ENCODE measurements at regions not wholly inside any gene's neighbourhood (a gene's known extent, or its start where the extent isn't known, plus 50 kb on each side); places are given as distances from the start of the nearest gene placed in this dataset.

DNA sequence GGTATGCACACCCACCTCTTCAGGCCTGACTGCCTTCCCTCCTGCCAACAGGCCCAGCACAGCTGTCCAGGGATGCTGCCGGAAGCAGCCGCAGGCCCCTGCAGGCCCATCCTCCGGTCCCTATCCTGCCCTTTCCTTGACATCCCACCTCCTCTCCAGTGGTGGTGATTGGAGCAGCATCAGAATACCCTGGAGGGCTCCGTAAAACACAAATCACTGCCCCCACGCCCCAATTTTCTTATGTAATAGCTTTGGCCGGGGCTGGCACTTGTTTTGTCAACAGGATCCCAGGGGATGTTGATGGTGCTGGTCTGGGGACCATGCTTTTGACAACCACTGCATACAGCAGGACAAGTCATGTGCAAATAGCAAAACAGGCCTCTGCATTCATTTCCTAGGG, 274.5 kb downstream of the GADD45G start:
- no peak overlapping the region for H3K27ac ChIP-seq
- DNase-seq, result no peak
- in situ Hi-C loops (cut with HindIII; ENCODE audit: low pct_ligation_motif_present, low sequenced_read_pairs), result no loop called here
- H3K27me3 ChIP-seq (replicated peaks), result no peaks in the 10 kb centered on the region
- TF ChIP-seq, protein P1, sequence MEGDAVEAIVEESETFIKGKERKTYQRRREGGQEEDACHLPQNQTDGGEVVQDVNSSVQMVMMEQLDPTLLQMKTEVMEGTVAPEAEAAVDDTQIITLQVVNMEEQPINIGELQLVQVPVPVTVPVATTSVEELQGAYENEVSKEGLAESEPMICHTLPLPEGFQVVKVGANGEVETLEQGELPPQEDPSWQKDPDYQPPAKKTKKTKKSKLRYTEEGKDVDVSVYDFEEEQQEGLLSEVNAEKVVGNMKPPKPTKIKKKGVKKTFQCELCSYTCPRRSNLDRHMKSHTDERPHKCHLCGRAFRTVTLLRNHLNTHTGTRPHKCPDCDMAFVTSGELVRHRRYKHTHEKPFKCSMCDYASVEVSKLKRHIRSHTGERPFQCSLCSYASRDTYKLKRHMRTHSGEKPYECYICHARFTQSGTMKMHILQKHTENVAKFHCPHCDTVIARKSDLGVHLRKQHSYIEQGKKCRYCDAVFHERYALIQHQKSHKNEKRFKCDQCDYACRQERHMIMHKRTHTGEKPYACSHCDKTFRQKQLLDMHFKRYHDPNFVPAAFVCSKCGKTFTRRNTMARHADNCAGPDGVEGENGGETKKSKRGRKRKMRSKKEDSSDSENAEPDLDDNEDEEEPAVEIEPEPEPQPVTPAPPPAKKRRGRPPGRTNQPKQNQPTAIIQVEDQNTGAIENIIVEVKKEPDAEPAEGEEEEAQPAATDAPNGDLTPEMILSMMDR (IDR thresholded peaks at IDR 0.05; ENCODE audit: low read depth, low read length, missing control alignments), result no peak
- H3K36me3 ChIP-seq (replicated peaks), result no peaks in the 10 kb centered on the region
- H3K4me3 ChIP-seq (ENCODE audit: low read depth, low read length), result no peak overlapping the region

DNA sequence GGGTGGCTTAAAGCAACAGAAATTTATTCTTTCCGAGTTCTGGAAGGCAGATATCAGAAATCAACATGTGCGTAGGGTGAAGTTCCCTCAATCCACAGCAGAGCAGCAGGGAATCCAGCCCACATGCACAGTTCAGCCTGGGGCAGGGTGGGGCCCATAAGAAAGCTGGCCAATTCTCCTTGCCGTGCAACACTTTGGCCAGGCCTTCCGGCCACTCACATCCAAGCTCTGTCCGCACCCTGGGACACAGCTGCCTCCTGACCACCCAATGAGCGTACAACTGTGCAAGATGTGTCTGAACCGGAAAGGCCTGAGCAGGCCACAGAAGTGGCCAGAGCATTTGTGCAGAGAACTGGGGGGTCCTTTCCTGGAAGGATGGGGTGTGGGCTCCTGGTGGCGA, 274.9 kb downstream of the GADD45G start:
- Histone ChIP-seq H3K27me3 (replicated peaks) (no peaks in the 10 kb centered on the region), H3K36me3 (replicated peaks) (no peaks in the 10 kb centered on the region), H3K4me3 (ENCODE audit: low read depth, low read length) (no peak overlapping the region), H3K27ac (no peak overlapping the region)
- DNase-seq, result no peak
- in situ Hi-C loops (cut with HindIII; ENCODE audit: low pct_ligation_motif_present, low sequenced_read_pairs), result no loop called here
- TF ChIP-seq, protein P1 (IDR thresholded peaks at IDR 0.05; ENCODE audit: low read depth, low read length, missing control alignments), result no peak

DNA sequence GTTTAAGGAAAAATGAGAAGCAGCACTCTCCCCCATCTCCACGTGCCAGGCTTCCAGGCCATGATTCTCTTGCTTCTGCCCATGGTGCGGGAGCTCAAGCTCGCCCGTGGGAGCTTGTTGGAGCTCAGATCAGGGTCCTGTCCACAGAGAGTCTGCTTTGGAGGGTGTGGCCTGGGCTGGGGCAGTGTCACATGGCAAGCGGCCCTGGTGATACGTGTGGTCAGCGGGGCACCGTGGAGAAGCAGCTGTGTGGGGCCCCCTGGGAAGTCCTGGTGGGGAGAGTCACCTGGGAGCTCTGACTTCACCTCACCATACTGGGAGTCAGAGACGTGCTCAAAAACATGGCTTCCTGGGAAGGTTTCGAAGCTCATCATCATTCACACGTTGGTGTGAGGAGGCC, 275.3 kb downstream of the GADD45G start:
- H3K36me3 ChIP-seq (replicated peaks), result no peaks in the 10 kb centered on the region
- no peak for DNase-seq
- H3K27ac ChIP-seq, result no peak overlapping the region
- TF ChIP-seq, protein P1 (IDR thresholded peaks at IDR 0.05; ENCODE audit: low read depth, low read length, missing control alignments), result no peak
- H3K27me3 ChIP-seq (replicated peaks), result no peaks in the 10 kb centered on the region
- in situ Hi-C loops (cut with HindIII; ENCODE audit: low pct_ligation_motif_present, low sequenced_read_pairs), result no loop called here
- no peak overlapping the region for H3K4me3 ChIP-seq (ENCODE audit: low read depth, low read length)

DNA sequence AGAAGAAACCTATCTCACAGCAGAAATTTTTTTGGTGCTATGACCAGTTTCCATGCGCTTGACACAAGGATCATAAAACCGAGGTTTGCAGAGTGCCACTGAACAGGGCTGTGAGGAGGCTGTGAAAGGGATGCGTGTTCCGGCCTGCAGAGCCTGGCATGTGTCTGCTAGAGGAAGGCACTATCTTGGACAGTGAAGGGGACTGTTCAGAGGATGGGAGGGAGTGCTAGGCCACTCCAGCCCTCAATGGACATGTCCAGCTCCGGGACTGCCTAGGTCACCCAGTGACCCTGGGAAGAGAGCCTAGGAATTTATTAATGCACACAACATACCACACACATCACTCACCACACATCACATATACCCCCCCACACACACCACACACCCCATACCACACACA, 275.9 kb downstream of the GADD45G start:
- TF ChIP-seq, protein P1 (IDR thresholded peaks at IDR 0.05; ENCODE audit: low read depth, low read length, missing control alignments), result no peak

DNA sequence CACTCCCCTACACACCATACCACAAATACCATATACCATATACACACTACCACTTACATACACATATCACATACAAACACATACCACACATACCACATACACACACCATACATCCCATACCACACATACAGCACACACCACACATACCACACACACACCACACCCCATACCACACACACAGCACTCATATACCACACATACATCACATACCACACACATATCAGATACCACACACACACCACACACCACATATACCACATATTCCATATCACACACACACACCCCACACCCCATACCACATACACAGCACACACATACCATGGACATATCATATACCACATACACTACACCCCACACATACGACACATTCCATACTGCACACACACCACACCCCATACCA, 276.6 kb downstream of the GADD45G start:
- Histone ChIP-seq H3K27ac (no peak overlapping the region), H3K36me3 (replicated peaks) (no peaks in the 10 kb centered on the region), H3K4me3 (ENCODE audit: low read depth, low read length) (no peak overlapping the region), H3K27me3 (replicated peaks) (no peaks in the 10 kb centered on the region)
- in situ Hi-C loops (cut with HindIII; ENCODE audit: low pct_ligation_motif_present, low sequenced_read_pairs), result no loop called here
- no peak for DNase-seq
- TF ChIP-seq, protein P1 (IDR thresholded peaks at IDR 0.05; ENCODE audit: low read depth, low read length, missing control alignments), result no peak

More for the DNA sequence above, 275.9 kb downstream of the GADD45G start:
- DNase-seq, result no peak
- Histone ChIP-seq H3K27ac (no peak overlapping the region), H3K4me3 (ENCODE audit: low read depth, low read length) (no peak overlapping the region), H3K36me3 (replicated peaks) (no peaks in the 10 kb centered on the region), H3K27me3 (replicated peaks) (no peaks in the 10 kb centered on the region)
- in situ Hi-C loops (cut with HindIII; ENCODE audit: low pct_ligation_motif_present, low sequenced_read_pairs), result no loop called here

DNA sequence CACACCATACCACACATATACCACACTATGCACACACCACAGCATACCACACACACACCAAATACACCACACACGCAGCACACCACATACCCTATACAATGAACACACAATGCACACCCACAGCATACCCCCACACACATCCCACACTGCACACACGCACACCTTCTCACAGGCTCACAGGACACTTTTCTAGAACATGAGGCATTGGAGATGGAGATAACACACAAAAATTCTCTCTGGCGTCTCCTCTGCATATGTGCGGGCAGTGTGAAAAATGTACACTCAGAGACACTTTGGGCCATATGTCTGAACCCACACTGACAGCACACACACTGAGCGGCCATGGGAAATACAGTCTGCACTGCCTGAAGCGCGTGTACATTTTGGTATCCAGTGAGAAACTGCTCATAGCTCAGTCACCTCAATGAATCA, 278.1 kb downstream of the GADD45G start:
- H3K27ac ChIP-seq, result no peak overlapping the region
- no peak for DNase-seq
- H3K36me3 ChIP-seq (replicated peaks), result no peaks in the 10 kb centered on the region
- TF ChIP-seq, protein P1 (IDR thresholded peaks at IDR 0.05; ENCODE audit: low read depth, low read length, missing control alignments), result no peak
- in situ Hi-C loops (cut with HindIII; ENCODE audit: low pct_ligation_motif_present, low sequenced_read_pairs), result no loop called here
- no peaks in the 10 kb centered on the region for H3K27me3 ChIP-seq (replicated peaks)
- H3K4me3 ChIP-seq (ENCODE audit: low read depth, low read length), result no peak overlapping the region

All from brain microvascular endothelial cell (primary cell).